PC-9 (cell line): ENCODE measurements at regions not wholly inside any gene's neighbourhood (a gene's known extent, or its start where the extent isn't known, plus 50 kb on each side); places are given as distances from the start of the nearest gene placed in this dataset.
"Not testable (repeated sequence)": the region's sequence is repeated elsewhere in the genome, so short reads cannot be mapped to it uniquely, and the experiment has no call there.

Experiments used
- BruUV-seq: library from RNA; stranded (reverse); fragments of 400-500 nt; replicated peaks from 2 replicates; lab custom pipeline; 2021; lab: Mats Ljungman, UMichigan
- CTCF ChIA-PET: fragments of 300-600 bp; sonication (Branson Sonifier 250); formaldehyde crosslinking; loops from one replicate; lab custom pipeline; 2022; ENCODE audit warnings: antibody characterized with exemption; lab: Charles Lee
- POLR2A ChIA-PET: fragments of 300-600 bp; sonication (Branson Sonifier 250); formaldehyde crosslinking; loops from one replicate; lab custom pipeline; 2022; ENCODE audit warnings: antibody characterized with exemption; ENCODE audit not compliant: unreplicated experiment; lab: Charles Lee
- DNase-seq, 2 experiments: peaks; one replicate each; pipeline versions ENCODE4 v3.0.0 to v3.0.0-alpha.2; 2015 to 2022; ENCODE audit warnings: mixed read lengths in 1 of 2
- H2AFZ ChIP-seq: fragments of 200-600 bp; sonication (generic); 2 replicates; pipeline ENCODE4 v1.8.1; 2017; ENCODE audit warnings: antibody characterized with exemption
- H3F3A ChIP-seq: fragments of 200-600 bp; sonication (generic); 2 replicates; pipeline ENCODE4 v1.8.1; 2017; ENCODE audit warnings: antibody characterized with exemption, mild to moderate bottlenecking, low read depth; ENCODE audit not compliant: insufficient read depth
- H3K27ac ChIP-seq: fragments of 200-600 bp; sonication (generic); 2 replicates; pipeline ENCODE4 v1.6.1; 2016; ENCODE audit warnings: mixed run types
- H3K27me3 ChIP-seq: fragments of 200-600 bp; sonication (generic); 2 replicates; pipeline ENCODE4 v1.6.1; 2016; ENCODE audit warnings: low read depth, mixed run types; ENCODE audit not compliant: insufficient read depth
- H3K36me3 ChIP-seq: fragments of 200-600 bp; sonication (generic); 2 replicates; pipeline ENCODE4 v1.6.1; 2016; ENCODE audit warnings: low read depth, mixed run types
- H3K4me1 ChIP-seq: fragments of 200-600 bp; sonication (generic); replicated peaks from 2 replicates; pipeline ENCODE4 v1.6.1; 2016; ENCODE audit warnings: mixed run types; ENCODE audit not compliant: insufficient read depth
- H3K4me2 ChIP-seq: fragments of 200-600 bp; sonication (generic); 2 replicates; pipeline ENCODE4 v1.6.1; 2017; ENCODE audit warnings: mixed run types
- H3K4me3 ChIP-seq: fragments of 200-600 bp; sonication (generic); 2 replicates; pipeline ENCODE4 v1.6.1; 2016; ENCODE audit warnings: mixed run types
- H3K79me2 ChIP-seq: fragments of 200-600 bp; sonication (generic); 2 replicates; pipeline ENCODE4 v1.6.1; 2017; ENCODE audit warnings: low read depth, mixed run types
- H3K9me2 ChIP-seq: fragments of 200-600 bp; sonication (generic); 2 replicates; pipeline ENCODE4 v1.8.1; 2017; ENCODE audit warnings: mild to moderate bottlenecking; ENCODE audit not compliant: insufficient read depth
- H3K9me3 ChIP-seq: fragments of 200-600 bp; sonication (generic); 2 replicates; pipeline ENCODE4 v1.8.1; 2016; ENCODE audit warnings: low read depth; ENCODE audit not compliant: insufficient read depth
- H4K20me1 ChIP-seq: fragments of 200-600 bp; sonication (generic); 2 replicates; pipeline ENCODE4 v1.8.1; 2017; ENCODE audit not compliant: insufficient read depth
- intact Hi-C: fragments of 100-400 bp; cut with micrococcal nuclease; formaldehyde crosslinking; loops from one replicate; pipeline ENCODE4 v1.10.0; 2022; ENCODE audit not compliant: unreplicated experiment

GRCh38 chr14:106359157-106359887 lies 832.9 kb downstream of the TMEM121 start:
- not testable (repeated sequence) for BruUV-seq

GRCh38 chr14:106365371-106365770 lies 839.0 kb downstream of the TMEM121 start:
- POLR2A ChIA-PET, DNase-seq: not testable (repeated sequence)

More at GRCh38 chr14:106359157-106359887, 832.9 kb downstream of the TMEM121 start:
- H3F3A ChIP-seq, intact Hi-C loops, DNase-seq, H3K27me3 ChIP-seq, H2AFZ ChIP-seq, H3K4me1 ChIP-seq, H3K27ac ChIP-seq, POLR2A ChIA-PET, H3K4me2 ChIP-seq, H3K36me3 ChIP-seq, H4K20me1 ChIP-seq, H3K4me3 ChIP-seq, H3K9me3 ChIP-seq, H3K79me2 ChIP-seq, CTCF ChIA-PET, H3K9me2 ChIP-seq: not testable (repeated sequence)

GRCh38 chr14:106365894-106366293 lies 839.5 kb downstream of the TMEM121 start:
- POLR2A ChIA-PET, H4K20me1 ChIP-seq, intact Hi-C loops, H3K9me3 ChIP-seq, H3K4me2 ChIP-seq, H3K36me3 ChIP-seq, H3K4me3 ChIP-seq, H3K4me1 ChIP-seq, H3F3A ChIP-seq, BruUV-seq, H3K27me3 ChIP-seq, H2AFZ ChIP-seq, CTCF ChIA-PET, H3K9me2 ChIP-seq, H3K27ac ChIP-seq, DNase-seq, H3K79me2 ChIP-seq: not testable (repeated sequence)

More at GRCh38 chr14:106365371-106365770, 839.0 kb downstream of the TMEM121 start:
- H3F3A ChIP-seq, H3K27me3 ChIP-seq, CTCF ChIA-PET, H3K4me3 ChIP-seq, H3K9me2 ChIP-seq, H3K79me2 ChIP-seq, BruUV-seq, H3K4me1 ChIP-seq, intact Hi-C loops, H3K4me2 ChIP-seq, H2AFZ ChIP-seq, H3K36me3 ChIP-seq, H3K27ac ChIP-seq, H3K9me3 ChIP-seq, H4K20me1 ChIP-seq: not testable (repeated sequence)

- H3K4me2 ChIP-seq, H2AFZ ChIP-seq, H3K9me2 ChIP-seq, H3F3A ChIP-seq, DNase-seq, CTCF ChIA-PET, H3K27me3 ChIP-seq, BruUV-seq, H3K27ac ChIP-seq, H3K4me1 ChIP-seq, H3K9me3 ChIP-seq, H3K36me3 ChIP-seq, H3K4me3 ChIP-seq, H4K20me1 ChIP-seq, intact Hi-C loops, H3K79me2 ChIP-seq, POLR2A ChIA-PET: not testable (repeated sequence)
These were observed 840.6 kb downstream of the TMEM121 start for GRCh38 chr14:106366971-106367370.

- H4K20me1 ChIP-seq, DNase-seq, BruUV-seq, POLR2A ChIA-PET, H2AFZ ChIP-seq, H3F3A ChIP-seq, H3K4me2 ChIP-seq, H3K4me3 ChIP-seq, H3K79me2 ChIP-seq, H3K9me3 ChIP-seq, H3K27me3 ChIP-seq, H3K27ac ChIP-seq, CTCF ChIA-PET, intact Hi-C loops, H3K36me3 ChIP-seq, H3K4me1 ChIP-seq, H3K9me2 ChIP-seq: not testable (repeated sequence)
These were observed 843.1 kb downstream of the TMEM121 start for GRCh38 chr14:106369456-106369855.
